ENCODE measurements at regions not wholly inside any gene's neighbourhood (a gene's known extent, or its start where the extent isn't known, plus 50 kb on each side); places are given as distances from the start of the nearest gene placed in this dataset.

DNA sequence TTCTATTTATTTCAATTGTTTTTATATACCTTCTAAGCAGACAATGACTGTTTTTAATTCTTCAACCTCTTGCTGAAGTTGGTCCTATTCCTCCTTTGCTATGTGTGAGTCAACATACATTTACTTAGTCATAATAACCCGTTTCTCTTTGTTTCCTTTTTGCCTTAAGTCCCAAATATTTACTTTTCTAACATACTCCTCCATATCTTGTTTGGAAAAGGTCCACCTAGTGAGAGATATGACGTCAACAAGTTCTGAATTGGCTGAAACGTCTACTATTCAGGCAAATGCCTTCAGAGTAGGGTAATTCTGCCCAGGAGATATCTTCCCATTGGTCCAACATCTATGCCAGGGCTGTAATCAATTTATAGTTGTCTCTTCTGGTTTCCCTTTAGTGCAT is 179.3 kb upstream of the GEMIN8 start:
- H3F3A ChIP-seq (ENCODE audit: low read length, unreplicated experiment) = no peaks in the 10 kb centered on the region
- no peaks in the 10 kb centered on the region for H4K20me1 ChIP-seq (ENCODE audit: low read length)
- no peaks in the 10 kb centered on the region for H3K27me3 ChIP-seq (ENCODE audit: low read length)
- ATAC-seq (no peak), DNase-seq (peak; percentile 52)
- H2AFZ ChIP-seq (ENCODE audit: low read length) = no peak overlapping the region
- 0 out of 2 replicates have a peak, but pooled peaks cover 4% of the 10 kb centered on the region for H3K4me1 ChIP-seq (ENCODE audit: insufficient read depth, low read length)
- no peak overlapping the region for H3K4me2 ChIP-seq (ENCODE audit: low read length)
- no peak overlapping the region for H3K27ac ChIP-seq (ENCODE audit: low read length)
- H3K9me2 ChIP-seq (replicated peaks; ENCODE audit: low read length) = no peaks in the 10 kb centered on the region
- H3K4me3 ChIP-seq (ENCODE audit: low read length) = no peak overlapping the region
- intact Hi-C loops (cut with micrococcal nuclease) = no loop called here
- H3K9ac ChIP-seq (ENCODE audit: low read length) = no peak overlapping the region
- no TSS peak for BruUV-seq (replicated peaks)
- ChIA-PET POLR2A (ENCODE audit: unreplicated experiment) (no interaction called here), CTCF (no interaction called here)
- no peaks in the 10 kb centered on the region for H3K79me2 ChIP-seq (ENCODE audit: low read length)
- no peaks in the 10 kb centered on the region for H3K36me3 ChIP-seq (ENCODE audit: low read depth, low read length)
- H3K9me3 ChIP-seq (ENCODE audit: low read length) = no peaks in the 10 kb centered on the region
- TF ChIP-seq EZH2 (IDR thresholded peaks at IDR 0.05; ENCODE audit: low read length, unreplicated experiment) = no peak

DNA sequence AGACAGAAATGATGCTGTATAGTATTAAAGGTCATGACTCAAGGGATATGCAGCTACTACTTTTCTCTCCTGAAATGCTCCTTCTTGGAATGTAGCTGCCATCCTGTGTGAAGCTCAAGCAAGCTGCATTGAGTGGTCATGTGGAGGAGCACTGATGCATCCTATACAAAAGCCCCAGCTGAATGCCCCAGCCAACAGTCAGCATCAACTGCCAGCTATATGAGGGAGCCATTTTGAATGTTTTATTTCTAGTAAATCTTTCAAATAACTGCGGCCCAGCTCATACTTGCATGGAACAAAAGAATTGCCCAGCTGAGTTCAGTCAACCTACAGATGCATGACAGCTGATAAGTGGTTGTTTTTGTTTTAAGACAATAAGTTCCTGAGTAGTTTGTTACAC is 165.0 kb upstream of the GEMIN8 start:
- H3K36me3 ChIP-seq (ENCODE audit: low read depth, low read length) = no peaks in the 10 kb centered on the region
- no peak overlapping the region for H3K9ac ChIP-seq (ENCODE audit: low read length)
- no peaks in the 10 kb centered on the region for H3F3A ChIP-seq (ENCODE audit: low read length, unreplicated experiment)
- H3K4me2 ChIP-seq (ENCODE audit: low read length) = no peak overlapping the region
- H4K20me1 ChIP-seq (ENCODE audit: low read length) = no peaks in the 10 kb centered on the region
- no peak overlapping the region for H2AFZ ChIP-seq (ENCODE audit: low read length)
- ATAC-seq (no peak), DNase-seq (no peak)
- ChIA-PET CTCF (no interaction called here), POLR2A (ENCODE audit: unreplicated experiment) (no interaction called here)
- H3K4me3 ChIP-seq (ENCODE audit: low read length) = no peak overlapping the region
- no TSS peak for BruUV-seq (replicated peaks)
- no peaks in the 10 kb centered on the region for H3K27me3 ChIP-seq (ENCODE audit: low read length)
- H3K9me3 ChIP-seq (ENCODE audit: low read length) = no peaks in the 10 kb centered on the region
- no peaks in the 10 kb centered on the region for H3K4me1 ChIP-seq (ENCODE audit: insufficient read depth, low read length)
- H3K27ac ChIP-seq (ENCODE audit: low read length) = no peak overlapping the region
- intact Hi-C loops (cut with micrococcal nuclease) = no loop called here
- no peaks in the 10 kb centered on the region for H3K9me2 ChIP-seq (replicated peaks; ENCODE audit: low read length)
- TF ChIP-seq, protein P1, sequence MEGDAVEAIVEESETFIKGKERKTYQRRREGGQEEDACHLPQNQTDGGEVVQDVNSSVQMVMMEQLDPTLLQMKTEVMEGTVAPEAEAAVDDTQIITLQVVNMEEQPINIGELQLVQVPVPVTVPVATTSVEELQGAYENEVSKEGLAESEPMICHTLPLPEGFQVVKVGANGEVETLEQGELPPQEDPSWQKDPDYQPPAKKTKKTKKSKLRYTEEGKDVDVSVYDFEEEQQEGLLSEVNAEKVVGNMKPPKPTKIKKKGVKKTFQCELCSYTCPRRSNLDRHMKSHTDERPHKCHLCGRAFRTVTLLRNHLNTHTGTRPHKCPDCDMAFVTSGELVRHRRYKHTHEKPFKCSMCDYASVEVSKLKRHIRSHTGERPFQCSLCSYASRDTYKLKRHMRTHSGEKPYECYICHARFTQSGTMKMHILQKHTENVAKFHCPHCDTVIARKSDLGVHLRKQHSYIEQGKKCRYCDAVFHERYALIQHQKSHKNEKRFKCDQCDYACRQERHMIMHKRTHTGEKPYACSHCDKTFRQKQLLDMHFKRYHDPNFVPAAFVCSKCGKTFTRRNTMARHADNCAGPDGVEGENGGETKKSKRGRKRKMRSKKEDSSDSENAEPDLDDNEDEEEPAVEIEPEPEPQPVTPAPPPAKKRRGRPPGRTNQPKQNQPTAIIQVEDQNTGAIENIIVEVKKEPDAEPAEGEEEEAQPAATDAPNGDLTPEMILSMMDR (conservative IDR thresholded peaks at IDR 0.05; ENCODE audit: low read depth, low read length) = no peak
- TF ChIP-seq EZH2 (IDR thresholded peaks at IDR 0.05; ENCODE audit: low read length, unreplicated experiment) = no peak
- no peak for TF ChIP-seq EZH2phosphoT487 (IDR thresholded peaks at IDR 0.05; ENCODE audit: borderline replicate concordance, low read length)
- H3K79me2 ChIP-seq (ENCODE audit: low read length) = no peaks in the 10 kb centered on the region

DNA sequence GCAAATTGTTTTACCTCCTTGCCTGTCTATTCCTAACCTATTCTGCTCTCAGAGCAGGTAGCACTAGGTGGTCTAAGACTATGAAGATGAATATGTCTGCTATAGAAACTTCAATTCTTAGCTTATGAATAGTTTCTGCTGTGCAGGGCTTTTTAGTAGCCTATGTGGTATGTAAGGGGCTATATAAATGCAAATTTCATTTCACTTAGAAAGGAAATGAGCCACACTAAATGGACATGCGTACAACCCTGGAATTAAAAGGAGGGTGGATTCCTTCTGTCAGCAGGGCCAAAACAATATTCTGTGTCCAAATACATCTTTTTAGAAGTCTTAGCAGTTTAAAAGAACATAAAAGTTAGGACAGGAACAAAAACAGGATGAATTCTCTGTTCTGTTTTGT is 163.9 kb upstream of the GEMIN8 start:
- ChIA-PET POLR2A (ENCODE audit: unreplicated experiment) (no interaction called here), CTCF (no interaction called here)
- no peaks in the 10 kb centered on the region for H3K9me2 ChIP-seq (replicated peaks; ENCODE audit: low read length)
- no peaks in the 10 kb centered on the region for H4K20me1 ChIP-seq (ENCODE audit: low read length)
- TF ChIP-seq EZH2 (IDR thresholded peaks at IDR 0.05; ENCODE audit: low read length, unreplicated experiment) = no peak
- TF ChIP-seq, protein P1 (conservative IDR thresholded peaks at IDR 0.05; ENCODE audit: low read depth, low read length) = no peak
- no peak for TF ChIP-seq EZH2phosphoT487 (IDR thresholded peaks at IDR 0.05; ENCODE audit: borderline replicate concordance, low read length)
- DNase-seq (no peak), ATAC-seq (no peak)
- no TSS peak for BruUV-seq (replicated peaks)
- no peaks in the 10 kb centered on the region for H3K9me3 ChIP-seq (ENCODE audit: low read length)
- H3F3A ChIP-seq (ENCODE audit: low read length, unreplicated experiment) = no peaks in the 10 kb centered on the region
- no peaks in the 10 kb centered on the region for H3K79me2 ChIP-seq (ENCODE audit: low read length)
- intact Hi-C loops (cut with micrococcal nuclease) = no loop called here
- no peaks in the 10 kb centered on the region for H3K36me3 ChIP-seq (ENCODE audit: low read depth, low read length)
- no peaks in the 10 kb centered on the region for H3K27me3 ChIP-seq (ENCODE audit: low read length)
- H3K27ac ChIP-seq (ENCODE audit: low read length) = no peak overlapping the region
- H3K9ac ChIP-seq (ENCODE audit: low read length) = no peak overlapping the region
- H3K4me3 ChIP-seq (ENCODE audit: low read length) = no peak overlapping the region
- H3K4me1 ChIP-seq (ENCODE audit: insufficient read depth, low read length) = no peaks in the 10 kb centered on the region
- H2AFZ ChIP-seq (ENCODE audit: low read length) = no peak overlapping the region
- no peak overlapping the region for H3K4me2 ChIP-seq (ENCODE audit: low read length)
